ENCODE measurements at regions not wholly inside any gene's neighbourhood (a gene's known extent, or its start where the extent isn't known, plus 50 kb on each side); places are given as distances from the start of the nearest gene placed in this dataset.

- Histone ChIP-seq H3K4me1 (ENCODE audit: control insufficient read depth, insufficient read depth, low read length) (no peaks in the 10 kb centered on the region), H3K18ac (ENCODE audit: low read depth, low read length) (no peak overlapping the region), H3K23ac (ENCODE audit: low read depth, low read length) (no peak overlapping the region), H3K56ac (ENCODE audit: extremely low read depth, insufficient read depth, low read length) (no peak overlapping the region), H2BK15ac (ENCODE audit: low read depth, low read length) (no peak overlapping the region), H2BK120ac (ENCODE audit: low read depth, low read length) (no peak overlapping the region), H3K4me3 (ENCODE audit: insufficient read depth, low read depth, low read length) (no peak overlapping the region), H3K9ac (ENCODE audit: low read depth, low read length) (no peak overlapping the region), H3K9me3 (ENCODE audit: control insufficient read depth, insufficient read depth, low read length) (no peaks in the 10 kb centered on the region), H2BK20ac (ENCODE audit: low read depth, low read length) (no peak overlapping the region), H3K4me2 (ENCODE audit: low read depth, low read length) (no peak overlapping the region), H3K14ac (replicated peaks; ENCODE audit: low read depth, low read length) (no peak overlapping the region), H2AK5ac (ENCODE audit: low read depth, low read length) (no peak overlapping the region), H2BK5ac (ENCODE audit: low read depth, low read length, poor library complexity, severe bottlenecking) (no peak overlapping the region), H2AFZ (replicated peaks; ENCODE audit: low read length, poor library complexity) (no peak overlapping the region), H3K27ac (ENCODE audit: insufficient read depth, low read length) (no peak overlapping the region), H3K36me3 (ENCODE audit: control insufficient read depth, insufficient read depth, low read length) (no peaks in the 10 kb centered on the region), H4K5ac (ENCODE audit: low read depth, low read length) (no peak overlapping the region), H4K20me1 (ENCODE audit: insufficient read depth, low read length) (no peaks in the 10 kb centered on the region), H4K8ac (ENCODE audit: low read depth in 2 of 2, low read length in 2 of 2) (no peak overlapping the region), H3K27me3 (ENCODE audit: control insufficient read depth, insufficient read depth, low read length) (no peaks in the 10 kb centered on the region), H3K4ac (ENCODE audit: low read depth, low read length) (no peak overlapping the region), H4K91ac (ENCODE audit: insufficient read depth, low read depth, low read length) (no peak overlapping the region), H3K9me1 (ENCODE audit: insufficient read depth, low read length) (no peaks in the 10 kb centered on the region), H3K79me1 (ENCODE audit: low read depth in 1 of 2, low read length in 2 of 2) (no peaks in the 10 kb centered on the region), H2AK9ac (replicated peaks; ENCODE audit: low read depth, low read length, poor library complexity) (no peak overlapping the region)
- ATAC-seq (ENCODE audit: low read depth) (no peak), DNase-seq (no peak)
- TF ChIP-seq ELK1 (IDR thresholded peaks at IDR 0.05; ENCODE audit: borderline replicate concordance, low read depth, low read length) (no peak), USF2 (IDR thresholded peaks at IDR 0.05; ENCODE audit: low read depth, low read length) (no peak), RCOR1 (IDR thresholded peaks at IDR 0.05; ENCODE audit: insufficient replicate concordance, low read length) (no peak), SMC3 (IDR thresholded peaks at IDR 0.05; ENCODE audit: low read depth, low read length) (no peak), FOS (IDR thresholded peaks at IDR 0.05; ENCODE audit: low read depth, low read length) (no peak), NFE2L2 (IDR thresholded peaks at IDR 0.05; ENCODE audit: low read depth, low read length) (no peak)
- intact Hi-C loops (cut with micrococcal nuclease): loop anchor here (1.0 kb wide), 1 partner anchor 35 kb away; no protein-coding TSS in a partner anchor
- in situ Hi-C loops (cut with MboI; ENCODE audit: low sequenced_read_pairs): no loop called here
- no CpG with 5 or more reads among the region's 5 CpGs for WGBS, 2 experiments (ENCODE audit: extremely low coverage in 2 of 2, insufficient read length in 1 of 2)
- dilution Hi-C loops (cut with HindIII; ENCODE audit: low sequenced_read_pairs, unreplicated experiment): no loop called here
- CTCF ChIA-PET: no interaction called here
- BruUV-seq (replicated peaks): no TSS peak
- POLR2A ChIA-PET (ENCODE audit: unreplicated experiment): no interaction called here
Observed at GRCh38 chr11:80862011-80862410, 1421.2 kb upstream of the TENM4 start.
